ENCODE measurements at regions not wholly inside any gene's neighbourhood (a gene's known extent, or its start where the extent isn't known, plus 50 kb on each side); places are given as distances from the start of the nearest gene placed in this dataset.

GRCh38 chr4:111837761-111838160 lies 307.5 kb upstream of the FAM241A start:
- Histone ChIP-seq H4K8ac (ENCODE audit: low read depth in 2 of 2, low read length in 2 of 2) (no peak overlapping the region), H3K9ac (ENCODE audit: low read depth, low read length) (no peak overlapping the region), H3K14ac (replicated peaks; ENCODE audit: low read depth, low read length) (no peak overlapping the region), H3K4me1 (ENCODE audit: control insufficient read depth, insufficient read depth, low read length) (no peaks in the 10 kb centered on the region), H2AK9ac (replicated peaks; ENCODE audit: low read depth, low read length, poor library complexity) (no peak overlapping the region), H2BK120ac (ENCODE audit: low read depth, low read length) (no peak overlapping the region), H3K27ac (ENCODE audit: insufficient read depth, low read length) (no peak overlapping the region), H2AK5ac (ENCODE audit: low read depth, low read length) (no peak overlapping the region), H2BK20ac (ENCODE audit: low read depth, low read length) (no peak overlapping the region), H3K4ac (ENCODE audit: low read depth, low read length) (no peak overlapping the region), H3K79me1 (ENCODE audit: low read depth in 1 of 2, low read length in 2 of 2) (no peaks in the 10 kb centered on the region), H3K27me3 (ENCODE audit: control insufficient read depth, insufficient read depth, low read length) (no peaks in the 10 kb centered on the region), H4K91ac (ENCODE audit: insufficient read depth, low read depth, low read length) (no peak overlapping the region), H3K4me2 (ENCODE audit: low read depth, low read length) (no peak overlapping the region), H3K23ac (ENCODE audit: low read depth, low read length) (no peak overlapping the region), H3K9me3 (ENCODE audit: control insufficient read depth, insufficient read depth, low read length) (no peaks in the 10 kb centered on the region), H3K36me3 (ENCODE audit: control insufficient read depth, insufficient read depth, low read length) (no peaks in the 10 kb centered on the region), H2BK5ac (ENCODE audit: low read depth, low read length, poor library complexity, severe bottlenecking) (no peak overlapping the region), H2AFZ (replicated peaks; ENCODE audit: low read length, poor library complexity) (no peak overlapping the region), H3K18ac (ENCODE audit: low read depth, low read length) (no peak overlapping the region), H3K4me3 (ENCODE audit: insufficient read depth, low read depth, low read length) (no peak overlapping the region), H3K9me1 (ENCODE audit: insufficient read depth, low read length) (no peaks in the 10 kb centered on the region), H2BK15ac (ENCODE audit: low read depth, low read length) (no peak overlapping the region), H4K5ac (ENCODE audit: low read depth, low read length) (no peak overlapping the region), H3K56ac (ENCODE audit: extremely low read depth, insufficient read depth, low read length) (no peak overlapping the region), H4K20me1 (ENCODE audit: insufficient read depth, low read length) (no peaks in the 10 kb centered on the region)
- TF ChIP-seq POLR2A (IDR thresholded peaks at IDR 0.05; ENCODE audit: low read depth, low read length): no peak
- TF ChIP-seq SMC3 (IDR thresholded peaks at IDR 0.05; ENCODE audit: low read depth, low read length): no peak
- TF ChIP-seq RCOR1 (IDR thresholded peaks at IDR 0.05; ENCODE audit: insufficient replicate concordance, low read length): no peak
- TF ChIP-seq MAFK (IDR thresholded peaks at IDR 0.05; ENCODE audit: low read depth, low read length): no peak
- TF ChIP-seq NFE2L2 (IDR thresholded peaks at IDR 0.05; ENCODE audit: low read depth, low read length): no peak
- TF ChIP-seq CEBPB (IDR thresholded peaks at IDR 0.05; ENCODE audit: low read depth, low read length): no peak
- no peak for TF ChIP-seq RFX5 (IDR thresholded peaks at IDR 0.05; ENCODE audit: low read depth, low read length)
- no peak for TF ChIP-seq USF2 (IDR thresholded peaks at IDR 0.05; ENCODE audit: low read depth, low read length)
- dilution Hi-C loops (cut with HindIII; ENCODE audit: low sequenced_read_pairs, unreplicated experiment): no loop called here
- no CpG with 5 or more reads among the region's 2 CpGs for WGBS, 2 experiments (ENCODE audit: extremely low coverage in 2 of 2, insufficient read length in 1 of 2)
- intact Hi-C loops (cut with micrococcal nuclease): no loop called here
- no peak for ATAC-seq (ENCODE audit: low read depth)
- POLR2A ChIA-PET (ENCODE audit: unreplicated experiment): no interaction called here
- no TSS peak for BruUV-seq (replicated peaks)
- CTCF ChIA-PET: interaction anchor here (1.3 kb wide), 1 partner anchor 10 kb away, joined by 3 read pairs; no protein-coding TSS in a partner anchor
- in situ Hi-C loops (cut with MboI; ENCODE audit: low sequenced_read_pairs): no loop called here
- no peak for DNase-seq

Measured in IMR-90 (cell line).